ENCODE measurements at regions not wholly inside any gene's neighbourhood (a gene's known extent, or its start where the extent isn't known, plus 50 kb on each side); places are given as distances from the start of the nearest gene placed in this dataset.

DNA sequence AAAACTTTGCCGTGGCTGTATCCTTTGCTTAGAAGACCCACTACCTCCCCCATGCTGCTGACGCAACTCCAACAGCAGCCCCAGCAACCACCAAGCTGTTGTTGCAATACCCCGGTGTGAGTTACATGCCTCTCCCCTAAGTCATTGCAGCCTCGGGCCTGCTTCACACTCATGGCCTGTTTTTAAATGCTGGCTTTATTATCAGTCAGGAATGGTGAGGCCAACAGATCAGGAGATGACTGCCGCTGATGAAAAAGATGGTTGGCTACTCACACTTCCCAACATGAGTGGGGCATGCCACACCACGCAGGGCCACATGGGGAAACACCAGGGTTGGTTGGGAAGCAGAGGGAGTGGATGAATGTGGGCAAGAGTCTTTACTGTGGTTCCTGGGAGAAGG is 171.5 kb upstream of the SYT13 start:
- Histone ChIP-seq H3K4me3 (no peak overlapping the region), H3K36me3 (no peaks in the 10 kb centered on the region), H3K4me1 (no peaks in the 10 kb centered on the region), H3K9me3 (replicated peaks) (no peaks in the 10 kb centered on the region), H3K27ac (no peak overlapping the region), H3K27me3 (peaks cover 3% of the 10 kb centered on the region; the same call in 1 of the 2 replicates)
- DNase-seq, result no peak

DNA sequence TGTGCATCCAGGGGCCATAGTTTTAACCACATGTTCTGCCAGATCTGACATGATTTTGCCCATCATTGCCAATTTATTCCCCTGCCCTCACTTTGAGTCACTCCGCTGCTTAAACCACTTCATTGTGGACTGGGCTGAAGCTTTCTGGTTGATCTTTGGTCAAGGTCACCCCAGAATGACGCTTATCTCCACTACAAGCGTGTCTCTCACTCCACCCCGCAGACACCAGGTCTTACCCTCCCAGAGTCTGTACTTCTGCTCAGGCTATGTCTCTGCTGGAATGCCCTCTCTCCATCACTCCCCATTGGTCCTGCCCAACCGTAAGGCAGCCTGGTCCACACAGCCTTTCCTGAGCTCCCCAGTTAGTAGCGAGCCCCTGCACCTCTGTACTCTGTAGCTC is 170.5 kb upstream of the SYT13 start:
- Histone ChIP-seq H3K9me3 (replicated peaks) (no peaks in the 10 kb centered on the region), H3K4me3 (no peak overlapping the region), H3K27me3 (no peaks in the 10 kb centered on the region; the same call in 1 of the 2 replicates), H3K27ac (no peak overlapping the region), H3K36me3 (no peaks in the 10 kb centered on the region), H3K4me1 (no peaks in the 10 kb centered on the region)
- no peak for DNase-seq

GRCh38 chr11:45455536-45455935 is 169.4 kb upstream of the SYT13 start:
- Histone ChIP-seq H3K4me3 (no peak overlapping the region), H3K36me3 (no peaks in the 10 kb centered on the region), H3K27me3 (peaks cover 4% of the 10 kb centered on the region; the same call in 1 of the 2 replicates), H3K9me3 (replicated peaks) (no peaks in the 10 kb centered on the region), H3K27ac (no peak overlapping the region), H3K4me1 (no peaks in the 10 kb centered on the region)
- DNase-seq, result no peak

DNA sequence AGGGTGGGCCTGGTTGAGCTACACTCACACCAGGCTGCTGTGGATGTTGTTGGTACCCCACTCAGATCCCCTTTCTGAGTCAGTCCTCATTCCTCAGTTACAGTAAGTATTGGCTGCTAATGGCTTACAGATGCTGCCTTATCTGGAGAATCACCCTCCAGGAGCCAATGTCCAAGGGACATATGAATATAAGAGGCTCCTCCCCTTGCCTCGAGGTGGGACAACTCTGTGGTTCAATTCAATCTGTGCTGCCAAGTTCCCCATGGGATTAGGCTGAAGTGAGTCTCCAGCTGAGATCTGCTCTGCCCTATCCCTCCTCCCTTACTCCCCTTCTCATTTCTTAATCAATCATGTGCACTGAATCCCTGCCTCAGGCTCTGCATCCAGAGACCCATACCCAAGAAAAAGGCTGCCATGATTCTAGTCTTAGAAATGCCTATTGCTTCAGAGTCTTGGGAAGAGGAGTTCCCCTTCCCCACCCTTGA is 168.8 kb upstream of the SYT13 start:
- H3K9me3 ChIP-seq (replicated peaks), result no peaks in the 10 kb centered on the region
- peaks cover 4% of the 10 kb centered on the region; the same call in 1 of the 2 replicates for H3K27me3 ChIP-seq
- H3K36me3 ChIP-seq, result no peaks in the 10 kb centered on the region
- H3K4me1 ChIP-seq, result no peaks in the 10 kb centered on the region
- no peak for DNase-seq
- no peak overlapping the region for H3K27ac ChIP-seq
- H3K4me3 ChIP-seq, result no peak overlapping the region

DNA sequence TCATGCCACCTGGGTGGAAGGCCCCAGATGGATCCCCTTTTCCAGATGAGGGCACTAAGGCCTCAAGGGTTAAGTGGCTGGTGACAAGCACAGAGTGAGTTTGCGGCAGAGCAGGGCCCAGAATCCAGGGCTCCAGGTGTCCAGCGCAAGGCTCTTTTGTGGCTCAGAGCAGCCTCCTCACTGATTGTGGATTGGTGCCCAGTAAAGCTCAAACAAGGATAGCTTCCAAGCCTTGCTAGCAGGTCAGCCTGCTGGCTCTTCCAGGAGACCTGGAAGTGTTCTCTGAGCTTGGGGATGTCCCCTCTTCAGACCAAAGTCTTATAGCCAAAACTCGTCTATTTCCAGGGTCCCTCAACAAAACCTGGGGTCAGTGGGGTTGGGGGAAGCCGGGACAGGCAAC is 167.6 kb upstream of the SYT13 start:
- no peaks in the 10 kb centered on the region for H3K36me3 ChIP-seq
- no peak for DNase-seq
- peaks cover 4% of the 10 kb centered on the region; the same call in 1 of the 2 replicates for H3K27me3 ChIP-seq
- H3K4me3 ChIP-seq, result no peak overlapping the region
- H3K4me1 ChIP-seq, result no peaks in the 10 kb centered on the region
- H3K27ac ChIP-seq, result no peak overlapping the region
- no peaks in the 10 kb centered on the region for H3K9me3 ChIP-seq (replicated peaks)

DNA sequence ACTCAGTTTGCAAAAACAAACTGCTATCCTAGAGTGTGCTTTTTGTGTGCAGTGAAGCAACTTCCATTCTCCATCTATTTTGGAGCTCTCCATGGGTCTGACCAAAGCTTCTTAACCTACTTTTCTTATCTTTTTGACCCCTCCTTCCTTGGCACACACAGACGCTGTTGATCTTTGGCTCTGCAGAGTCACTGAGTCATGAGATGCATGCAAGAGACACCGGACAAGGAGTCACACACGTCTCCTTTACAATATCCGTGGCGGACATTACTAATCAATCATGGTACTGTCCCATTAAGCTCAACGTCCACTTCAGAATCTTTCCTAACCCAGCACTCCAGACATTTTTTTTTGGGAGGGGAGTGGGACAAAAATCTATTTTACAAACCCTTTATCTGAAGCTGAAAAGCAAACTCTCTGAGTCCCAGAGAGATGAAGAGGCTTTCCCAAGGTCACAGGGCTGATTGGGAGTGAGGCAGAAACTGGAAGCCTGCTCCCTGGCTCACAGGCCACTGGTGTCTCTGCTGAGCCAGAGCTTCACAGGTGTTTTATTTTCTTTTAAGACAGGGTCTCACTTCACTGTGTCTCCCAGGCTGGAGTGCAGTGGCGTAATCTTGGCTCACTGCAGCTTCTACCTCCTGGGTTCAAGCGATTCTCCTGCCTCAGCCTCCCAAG is 165.8 kb upstream of the SYT13 start:
- Histone ChIP-seq H3K9me3 (replicated peaks) (no peaks in the 10 kb centered on the region), H3K27me3 (peaks cover 4% of the 10 kb centered on the region; the same call in 1 of the 2 replicates), H3K36me3 (no peaks in the 10 kb centered on the region), H3K27ac (no peak overlapping the region), H3K4me1 (no peaks in the 10 kb centered on the region), H3K4me3 (no peak overlapping the region)
- no peak for DNase-seq

GRCh38 chr11:45450189-45450588 is 164.0 kb upstream of the SYT13 start:
- no peak overlapping the region for H3K4me3 ChIP-seq
- peaks cover 8% of the 10 kb centered on the region; the same call in 1 of the 2 replicates for H3K27me3 ChIP-seq
- no peaks in the 10 kb centered on the region for H3K9me3 ChIP-seq (replicated peaks)
- DNase-seq, result no peak
- H3K36me3 ChIP-seq, result no peaks in the 10 kb centered on the region
- H3K27ac ChIP-seq, result no peak overlapping the region
- no peaks in the 10 kb centered on the region for H3K4me1 ChIP-seq

GRCh38 chr11:45449036-45449601 is 163.0 kb upstream of the SYT13 start:
- H3K36me3 ChIP-seq, result no peaks in the 10 kb centered on the region
- peaks cover 8% of the 10 kb centered on the region; the same call in 1 of the 2 replicates for H3K27me3 ChIP-seq
- no peaks in the 10 kb centered on the region for H3K9me3 ChIP-seq (replicated peaks)

DNA sequence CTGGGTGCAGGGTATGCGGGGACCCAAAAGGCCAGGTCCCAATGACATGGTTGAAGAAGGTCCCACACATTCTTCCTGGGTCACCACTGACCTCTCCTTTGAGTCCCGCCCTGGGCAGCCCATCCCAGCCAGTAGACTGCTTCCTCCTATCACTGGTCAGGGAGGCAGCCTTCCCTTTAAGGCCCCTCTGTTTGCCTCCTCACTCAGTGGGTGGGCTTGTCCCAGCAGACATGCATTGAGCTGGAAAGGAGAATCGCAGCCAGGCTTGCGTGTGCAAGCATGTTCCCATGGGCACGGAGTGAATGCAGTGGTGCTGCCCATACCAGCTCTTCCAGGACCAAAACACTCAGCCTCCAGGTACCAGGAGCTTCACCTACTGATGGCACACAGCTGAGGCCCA is 162.4 kb upstream of the SYT13 start:
- no peaks in the 10 kb centered on the region for H3K4me1 ChIP-seq
- no peak for DNase-seq
- no peaks in the 10 kb centered on the region for H3K36me3 ChIP-seq
- no peak overlapping the region for H3K4me3 ChIP-seq
- no peak overlapping the region for H3K27ac ChIP-seq
- no peaks in the 10 kb centered on the region for H3K9me3 ChIP-seq (replicated peaks)
- peaks cover 11% of the 10 kb centered on the region; the same call in 1 of the 2 replicates for H3K27me3 ChIP-seq

More at GRCh38 chr11:45449036-45449601, 163.0 kb upstream of the SYT13 start:
- H3K27ac ChIP-seq, result no peak overlapping the region
- DNase-seq, result no peak
- no peaks in the 10 kb centered on the region for H3K4me1 ChIP-seq
- no peak overlapping the region for H3K4me3 ChIP-seq

DNA sequence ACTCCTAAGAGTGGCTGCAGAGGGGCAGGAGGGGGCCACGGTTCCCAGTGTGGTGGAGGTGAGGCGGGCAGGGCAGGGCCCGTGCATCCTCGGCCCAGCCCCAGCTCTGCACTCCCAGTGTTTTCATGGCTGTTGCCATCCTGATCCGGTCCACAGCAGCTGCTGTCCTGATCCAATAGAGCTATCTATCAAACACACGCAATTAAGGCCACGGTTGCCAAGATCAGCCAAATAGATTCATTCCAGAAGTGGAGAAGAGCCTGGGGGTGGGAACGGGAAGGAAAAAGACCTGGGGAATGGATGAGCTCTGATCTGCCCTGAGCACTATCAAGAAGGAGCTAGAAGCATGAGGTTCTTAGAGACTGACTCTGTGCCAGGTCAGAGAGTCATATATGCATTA is 160.9 kb upstream of the SYT13 start:
- Histone ChIP-seq H3K4me3 (no peak overlapping the region), H3K36me3 (no peaks in the 10 kb centered on the region), H3K4me1 (no peaks in the 10 kb centered on the region), H3K27me3 (peaks cover 11% of the 10 kb centered on the region; the same call in 1 of the 2 replicates), H3K9me3 (replicated peaks) (no peaks in the 10 kb centered on the region), H3K27ac (no peak overlapping the region)
- DNase-seq, result no peak

- no peaks in the 10 kb centered on the region for H3K9me3 ChIP-seq (replicated peaks)
- peaks cover 15% of the 10 kb centered on the region; the same call in 1 of the 2 replicates for H3K27me3 ChIP-seq
- DNase-seq, result no peak
- no peak overlapping the region for H3K4me3 ChIP-seq
- no peaks in the 10 kb centered on the region for H3K36me3 ChIP-seq
- no peaks in the 10 kb centered on the region for H3K4me1 ChIP-seq
- H3K27ac ChIP-seq, result no peak overlapping the region
Observed at GRCh38 chr11:45446434-45446833, 160.3 kb upstream of the SYT13 start.

DNA sequence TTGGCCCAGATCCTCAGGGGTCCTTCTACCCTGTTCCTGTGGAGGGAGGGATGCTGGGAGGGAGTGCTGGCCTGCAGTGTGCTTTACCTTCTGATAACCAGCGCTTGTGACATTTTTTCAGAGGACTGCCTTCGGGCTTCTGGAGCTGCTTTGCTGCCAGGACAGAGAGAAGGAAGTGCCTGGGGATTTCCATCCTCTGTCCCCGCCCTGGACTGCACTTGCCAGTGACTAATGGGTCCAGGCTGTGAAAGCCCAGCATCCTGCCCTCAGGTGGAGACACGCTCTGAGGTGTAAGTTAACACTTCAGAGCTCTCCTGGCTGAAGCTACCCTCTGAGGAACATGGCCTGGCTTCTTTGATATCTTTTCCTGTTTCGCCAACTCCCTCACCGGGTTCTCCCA is 158.7 kb upstream of the SYT13 start:
- no peaks in the 10 kb centered on the region for H3K36me3 ChIP-seq
- H3K9me3 ChIP-seq (replicated peaks), result no peaks in the 10 kb centered on the region
- no peaks in the 10 kb centered on the region for H3K4me1 ChIP-seq
- peaks cover 11% of the 10 kb centered on the region; the same call in 1 of the 2 replicates for H3K27me3 ChIP-seq
- no peak overlapping the region for H3K4me3 ChIP-seq
- no peak overlapping the region for H3K27ac ChIP-seq
- no peak for DNase-seq

GRCh38 chr11:45440111-45440510 is 154.0 kb upstream of the SYT13 start:
- Histone ChIP-seq H3K27me3 (peaks cover 8% of the 10 kb centered on the region; the same call in 1 of the 2 replicates), H3K36me3 (no peaks in the 10 kb centered on the region), H3K4me3 (no peak overlapping the region), H3K4me1 (no peaks in the 10 kb centered on the region), H3K27ac (no peak overlapping the region), H3K9me3 (replicated peaks) (no peaks in the 10 kb centered on the region)
- DNase-seq, result no peak

GRCh38 chr11:45436966-45437365 is 150.8 kb upstream of the SYT13 start:
- H3K27me3 ChIP-seq, result peaks cover 12% of the 10 kb centered on the region
- no peaks in the 10 kb centered on the region for H3K36me3 ChIP-seq
- no peaks in the 10 kb centered on the region for H3K4me1 ChIP-seq
- no peak for DNase-seq
- H3K27ac ChIP-seq, result no peak overlapping the region
- no peak overlapping the region for H3K4me3 ChIP-seq
- no peaks in the 10 kb centered on the region for H3K9me3 ChIP-seq (replicated peaks)

DNA sequence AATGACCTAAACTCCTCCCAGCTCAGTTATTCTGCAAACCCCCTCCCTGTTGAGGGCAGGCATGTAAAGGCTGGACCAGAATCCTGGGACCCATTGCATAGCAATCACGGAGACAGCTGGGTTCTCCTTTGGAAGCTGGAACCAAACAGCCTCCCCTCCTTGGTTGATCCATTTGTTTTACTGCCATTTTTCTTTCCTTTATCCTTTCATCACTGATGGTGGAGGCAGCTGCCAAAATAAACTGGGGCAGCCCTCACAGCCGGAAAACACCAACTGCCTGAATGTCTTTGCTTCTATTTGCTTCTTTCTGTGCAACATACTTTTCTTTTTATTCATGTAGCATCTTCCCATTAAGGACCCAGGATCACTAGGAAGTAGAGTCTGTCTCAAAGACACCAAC is 150.0 kb upstream of the SYT13 start:
- H3K4me3 ChIP-seq, result no peak overlapping the region
- no peaks in the 10 kb centered on the region for H3K36me3 ChIP-seq
- H3K4me1 ChIP-seq, result no peaks in the 10 kb centered on the region
- H3K9me3 ChIP-seq (replicated peaks), result no peaks in the 10 kb centered on the region
- H3K27me3 ChIP-seq, result peaks cover 13% of the 10 kb centered on the region
- no peak for DNase-seq
- H3K27ac ChIP-seq, result no peak overlapping the region
